A549 (cell line): ENCODE measurements at regions not wholly inside any gene's neighbourhood (a gene's known extent, or its start where the extent isn't known, plus 50 kb on each side); places are given as distances from the start of the nearest gene placed in this dataset.
"Not testable (repeated sequence)": the region's sequence is repeated elsewhere in the genome, so short reads cannot be mapped to it uniquely, and the experiment has no call there.

Experiments
- ATAC-seq, 2 experiments: fragments of 200-7000 bp in 1 of 2; fragments of >200 bp in 1 of 2; cut with Nextera tagmentation in 1 of 2; cut with Tn5 transposase in 1 of 2; 3 replicates each; pipeline versions ENCODE4 v1.8.0 to v1.9.1; 2018 to 2020; ENCODE audit warnings: mild to moderate bottlenecking in 1 of 2, moderate library complexity in 1 of 2
- CTCF ChIA-PET: fragments of 300-600 bp; sonication (Branson Sonifier 250); formaldehyde crosslinking; extraction: SDS; loops from one replicate; lab custom pipeline; 2021; ENCODE audit warnings: antibody characterized with exemption, inconsistent platforms; lab: Yijun Ruan, JAX
- POLR2A ChIA-PET: fragments of 350-600 bp; formaldehyde crosslinking; extraction: SDS; loops from one replicate; lab custom pipeline; 2021; ENCODE audit warnings: antibody characterized with exemption, inconsistent platforms; lab: Yijun Ruan, JAX
- DNase-seq, 2 experiments: peaks; one replicate each; pipeline versions ENCODE4 v3.0.0 to v3.0.0-alpha.2; 2011 to 2016; ENCODE audit warnings: low read depth in 1 of 2, low spot score in 1 of 2
- FAIRE-seq: peaks from 2 replicates; lab custom pipeline; 2011; peaks lifted over from hg19 to GRCh38; lab: Jason Lieb, UNC
- H3K27ac ChIP-seq, 2 experiments: fragments of >200 bp; sonication (Bioruptor Twin); formaldehyde crosslinking; 3 replicates each; pipeline ENCODE4 v1.5.1; 2016 to 2017
- H3K4me1 ChIP-seq: fragments of >200 bp; sonication (Bioruptor Twin); formaldehyde crosslinking; 3 replicates; pipeline ENCODE4 v1.6.1; 2016
- H3K4me2 ChIP-seq: fragments of >200 bp; sonication (Bioruptor Twin); formaldehyde crosslinking; 3 replicates; pipeline ENCODE4 v1.6.1; 2016
- H3K4me3 ChIP-seq: fragments of >200 bp; sonication (Bioruptor Twin); formaldehyde crosslinking; 3 replicates; pipeline ENCODE4 v1.5.1; 2016
- H3K9me3 ChIP-seq: fragments of >200 bp; sonication (Bioruptor Twin); formaldehyde crosslinking; 3 replicates; pipeline ENCODE4 v1.6.1; 2016
- BHLHE40 ChIP-seq: IDR thresholded peaks from 2 replicates; pipeline ENCODE4 v1.6.1; 2012; ENCODE audit warnings: low read depth, low read length, inconsistent platforms
- CBX2 ChIP-seq: fragments of 200-600 bp; sonication (generic); IDR thresholded peaks from 2 replicates; pipeline ENCODE4 v1.6.1; 2016; ENCODE audit warnings: low read depth, mild to moderate bottlenecking, borderline replicate concordance
- CHD4 ChIP-seq: fragments of 200-600 bp; sonication (generic); IDR thresholded peaks from 2 replicates; pipeline ENCODE4 v1.6.1; 2016; ENCODE audit warnings: antibody characterized with exemption, mild to moderate bottlenecking, borderline replicate concordance
- CTCF ChIP-seq: fragments of >200 bp; sonication (Bioruptor Twin); formaldehyde crosslinking; IDR thresholded peaks from 3 replicates; pipeline ENCODE4 v1.5.1; 2016
- EP300 ChIP-seq, 2 experiments: fragments of >200 bp; sonication (Bioruptor Twin); formaldehyde crosslinking; IDR thresholded peaks; 2 replicates in 1 of 2; 3 replicates in 1 of 2; pipeline ENCODE4 v1.6.1; 2016 to 2017
- GATA3 ChIP-seq: IDR thresholded peaks from 2 replicates; pipeline ENCODE4 v1.6.1; 2012; ENCODE audit warnings: borderline replicate concordance
- HDAC2 ChIP-seq: fragments of 200-600 bp; sonication (generic); IDR thresholded peaks from 2 replicates; pipeline ENCODE4 v1.6.1; 2016
- HOXB13 ChIP-seq: fragments of 250-450 bp; sonication (Bioruptor Pico); IDR thresholded peaks from 2 replicates; pipeline ENCODE4 v1.5.0; 2020; ENCODE audit warnings: low read depth, mild to moderate bottlenecking, moderate library complexity
- JUNB ChIP-seq: fragments of >200 bp; sonication (Bioruptor Twin); formaldehyde crosslinking; IDR thresholded peaks from 2 replicates; pipeline ENCODE4 v1.6.1; 2016
- MAFK ChIP-seq: fragments of 450-650 bp; IDR thresholded peaks from 2 replicates; pipeline ENCODE4 v1.6.1; 2014; ENCODE audit not compliant: partially characterized antibody
- MYC ChIP-seq: IDR thresholded peaks from 2 replicates; pipeline ENCODE4 v1.6.1; 2012; ENCODE audit warnings: mild to moderate bottlenecking, inconsistent platforms, low read length, improper control_type of control experiment, borderline replicate concordance
- POLR2AphosphoS2 ChIP-seq: conservative IDR thresholded peaks from 2 replicates; pipeline ENCODE4 v1.6.1; 2012; ENCODE audit warnings: low read length, improper control_type of control experiment, inconsistent platforms
- RARB ChIP-seq: fragments of 250-450 bp; sonication (Bioruptor Pico); IDR thresholded peaks from 2 replicates; pipeline ENCODE4 v1.8.0; 2021; ENCODE audit warnings: mild to moderate bottlenecking, moderate library complexity
- ZFP36 ChIP-seq: fragments of 450-650 bp; IDR thresholded peaks from 2 replicates; pipeline ENCODE4 v1.6.1; 2014; ENCODE audit warnings: borderline replicate concordance; ENCODE audit not compliant: partially characterized antibody
- WGBS: methylation state at CpG from one replicate; pipeline ENCODE4 v1.1.6; 2017; ENCODE audit errors: missing lambda C conversion rate; 5-methylcytosine and 5-hydroxymethylcytosine counted together

GRCh38 chr9:33697171-33697570, 98.2 kb upstream of the PRSS3 start:
- ChIA-PET POLR2A (no interaction called here), CTCF (no interaction called here)
- Histone ChIP-seq H3K9me3 (no peaks in the 10 kb centered on the region), H3K27ac (no peak overlapping the region), H3K4me1 (no peaks in the 10 kb centered on the region), H3K4me2 (no peak overlapping the region), H3K4me3 (no peak overlapping the region)
- no peak for FAIRE-seq
- TF ChIP-seq RARB (no peak), JUNB (no peak), BHLHE40 (no peak), EP300 (IDR thresholded peaks at IDR 0.05) (no peak), MAFK (no peak), CBX2 (no peak), MYC (no peak), CTCF (no peak), GATA3 (no peak), CHD4 (no peak)
- no peak for DNase-seq
- ATAC-seq: no peak

- ChIA-PET POLR2A (no interaction called here), CTCF (interaction anchor here (3.0 kb wide), 1 partner anchor 23 kb away, joined by 9 read pairs; no protein-coding TSS in a partner anchor)
- WGBS: 26% methylated on average over 1 of the region's 1 CpG
- Histone ChIP-seq H3K4me3 (no peak overlapping the region), H3K9me3 (no peaks in the 10 kb centered on the region), H3K4me1 (no peaks in the 10 kb centered on the region), H3K27ac (no peak overlapping the region), H3K4me2 (no peak overlapping the region)
- DNase-seq (no peak), ATAC-seq (no peak), FAIRE-seq (no peak)
- TF ChIP-seq HOXB13 (CRISPR knock-in tag): no peak
- no peak for TF ChIP-seq BHLHE40
- TF ChIP-seq ZFP36: no peak
- TF ChIP-seq POLR2AphosphoS2: no peak
- no peak for TF ChIP-seq CBX2
Measured at GRCh38 chr9:33698267-33698666, 97.1 kb upstream of the PRSS3 start.

GRCh38 chr9:33700940-33701339, 94.4 kb upstream of the PRSS3 start:
- H3K4me1 ChIP-seq, H3K4me2 ChIP-seq, ATAC-seq, H3K9me3 ChIP-seq, H3K4me3 ChIP-seq, POLR2A ChIA-PET, H3K27ac ChIP-seq, CTCF ChIA-PET, FAIRE-seq, DNase-seq: not testable (repeated sequence)
- 58% methylated on average over 2 of the region's 2 CpGs for WGBS

- ChIA-PET CTCF (interaction anchor here (0.6 to 4.7 kb wide), 6 partner anchors 9 to 90 kb away, joined by 3 to 29 read pairs (median 4); no protein-coding TSS in a partner anchor), POLR2A (no interaction called here)
- H3K27ac ChIP-seq: no peak overlapping the region
- no peak overlapping the region for H3K4me3 ChIP-seq
- no peak for DNase-seq
- H3K4me1 ChIP-seq: no peaks in the 10 kb centered on the region
- no peak for FAIRE-seq
- H3K9me3 ChIP-seq: no peaks in the 10 kb centered on the region
- no peak for ATAC-seq
- TF ChIP-seq EP300 (IDR thresholded peaks at IDR 0.05): no peak
- TF ChIP-seq HDAC2: no peak
- WGBS: 69% methylated on average over 8 of the region's 8 CpGs
- no peak overlapping the region for H3K4me2 ChIP-seq
Measured at GRCh38 chr9:33703430-33704102, 91.8 kb upstream of the PRSS3 start.

- CTCF ChIA-PET: interaction anchor here (1.0 to 4.7 kb wide), 3 partner anchors 17 to 81 kb away, joined by 5 to 29 read pairs (median 15); no protein-coding TSS in a partner anchor
- H3K9me3 ChIP-seq, H3K4me2 ChIP-seq, H3K4me1 ChIP-seq, DNase-seq, H3K4me3 ChIP-seq, ATAC-seq, H3K27ac ChIP-seq: not testable (repeated sequence)
- FAIRE-seq: peak; percentile 28
- POLR2A ChIA-PET: interaction anchor here (0.6 kb wide), 1 partner anchor 123 kb away, joined by 3 read pairs; no protein-coding TSS in a partner anchor
- WGBS: 13% methylated on average over 2 of the region's 2 CpGs
Measured at GRCh38 chr9:33705440-33705839, 89.9 kb upstream of the PRSS3 start.
